Erythroblast (primary cell): ENCODE measurements at regions not wholly inside any gene's neighbourhood (a gene's known extent, or its start where the extent isn't known, plus 50 kb on each side); places are given as distances from the start of the nearest gene placed in this dataset.

ENCODE experiments used
- GATA1 ChIP-seq: IDR thresholded peaks from 2 replicates; pipeline ENCODE4 v1.6.1; 2011; ENCODE audit warnings: low read depth, mild to moderate bottlenecking, control low read depth, low read length, moderate library complexity
- POLR2A ChIP-seq: IDR thresholded peaks from 2 replicates; pipeline ENCODE4 v1.6.1; 2011; ENCODE audit warnings: mild to moderate bottlenecking, low read length

DNA sequence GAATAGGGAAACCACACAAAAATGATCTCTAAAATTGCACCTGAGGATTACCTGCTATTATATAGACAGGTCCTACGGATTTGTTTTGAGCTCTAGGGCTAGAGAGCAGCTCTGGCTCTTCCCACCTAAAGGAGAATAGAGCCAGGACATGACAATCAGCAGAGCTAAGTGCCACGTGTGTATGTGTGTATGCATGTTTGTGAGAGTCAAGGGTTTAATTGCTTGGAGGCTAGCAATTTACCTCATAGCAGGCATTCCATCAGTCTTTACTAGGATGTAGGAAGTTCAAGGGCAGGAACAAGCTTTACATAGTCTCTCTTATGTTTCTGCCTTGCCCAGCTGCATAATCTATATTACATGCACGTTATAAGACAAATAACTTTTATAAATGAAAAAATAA, 498.2 kb downstream of the NSUN3 start:
- TF ChIP-seq POLR2A (no peak), GATA1 (no peak)
